ENCODE measurements at regions not wholly inside any gene's neighbourhood (a gene's known extent, or its start where the extent isn't known, plus 50 kb on each side); places are given as distances from the start of the nearest gene placed in this dataset.

DNA sequence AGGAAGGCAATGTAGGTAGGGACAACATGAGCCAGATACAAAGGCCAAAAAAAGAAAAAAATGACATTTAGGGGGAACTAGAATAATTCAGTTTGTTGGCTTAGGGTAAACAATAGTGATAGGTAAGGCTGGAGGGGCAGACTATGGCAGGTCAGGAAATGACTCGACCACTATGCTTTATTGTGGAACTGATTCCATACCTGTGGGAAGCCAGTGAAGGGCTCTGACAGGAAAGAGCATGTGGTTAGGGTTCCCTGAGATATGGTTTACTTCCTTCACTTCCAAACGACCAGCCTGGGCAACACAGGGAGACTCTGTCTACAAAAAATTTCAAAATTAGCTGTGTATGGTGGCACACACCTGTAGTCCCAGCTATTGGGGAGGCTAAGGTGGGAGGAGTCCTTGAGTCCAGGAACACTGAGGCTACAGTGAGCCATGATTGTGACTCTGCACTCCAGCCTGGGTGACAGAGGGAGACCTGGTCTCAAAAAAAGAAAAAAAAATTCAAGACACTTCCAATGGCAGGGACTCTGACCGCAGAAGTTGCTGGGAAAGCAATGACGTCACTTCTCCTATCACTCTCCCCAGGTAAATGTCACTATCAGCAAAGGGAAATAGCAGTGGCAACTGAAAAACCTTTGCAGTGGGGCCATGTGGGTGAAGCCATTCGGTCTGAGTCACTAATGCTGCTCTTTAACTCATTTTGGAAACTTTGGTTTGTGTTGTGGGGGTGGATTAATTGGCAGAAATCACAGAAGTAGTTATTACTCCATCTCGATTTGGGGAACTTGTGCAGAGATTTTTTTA is 192.8 kb upstream of the TSC22D1 start:
- TF ChIP-seq, protein P1, sequence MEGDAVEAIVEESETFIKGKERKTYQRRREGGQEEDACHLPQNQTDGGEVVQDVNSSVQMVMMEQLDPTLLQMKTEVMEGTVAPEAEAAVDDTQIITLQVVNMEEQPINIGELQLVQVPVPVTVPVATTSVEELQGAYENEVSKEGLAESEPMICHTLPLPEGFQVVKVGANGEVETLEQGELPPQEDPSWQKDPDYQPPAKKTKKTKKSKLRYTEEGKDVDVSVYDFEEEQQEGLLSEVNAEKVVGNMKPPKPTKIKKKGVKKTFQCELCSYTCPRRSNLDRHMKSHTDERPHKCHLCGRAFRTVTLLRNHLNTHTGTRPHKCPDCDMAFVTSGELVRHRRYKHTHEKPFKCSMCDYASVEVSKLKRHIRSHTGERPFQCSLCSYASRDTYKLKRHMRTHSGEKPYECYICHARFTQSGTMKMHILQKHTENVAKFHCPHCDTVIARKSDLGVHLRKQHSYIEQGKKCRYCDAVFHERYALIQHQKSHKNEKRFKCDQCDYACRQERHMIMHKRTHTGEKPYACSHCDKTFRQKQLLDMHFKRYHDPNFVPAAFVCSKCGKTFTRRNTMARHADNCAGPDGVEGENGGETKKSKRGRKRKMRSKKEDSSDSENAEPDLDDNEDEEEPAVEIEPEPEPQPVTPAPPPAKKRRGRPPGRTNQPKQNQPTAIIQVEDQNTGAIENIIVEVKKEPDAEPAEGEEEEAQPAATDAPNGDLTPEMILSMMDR (IDR thresholded peaks at IDR 0.05) = no peak
- TF ChIP-seq POLR2A (IDR thresholded peaks at IDR 0.05) = no peak
